ENCODE measurements at regions not wholly inside any gene's neighbourhood (a gene's known extent, or its start where the extent isn't known, plus 50 kb on each side); places are given as distances from the start of the nearest gene placed in this dataset.

- no peaks in the 10 kb centered on the region for H4K20me1 ChIP-seq (ENCODE audit: insufficient read depth, poor library complexity, severe bottlenecking)
- no peaks in the 10 kb centered on the region for H3K79me2 ChIP-seq
- H3K4me2 ChIP-seq: no peak overlapping the region
- WGBS (ENCODE audit: low lambda C conversion rate, missing lambda C conversion rate): 96% methylated on average over 8 of the region's 8 CpGs
- no peaks in the 10 kb centered on the region for H3K9me2 ChIP-seq (replicated peaks; ENCODE audit: insufficient read depth)
- H3K27me3 ChIP-seq: no peaks in the 10 kb centered on the region
- TF ChIP-seq, protein P1, sequence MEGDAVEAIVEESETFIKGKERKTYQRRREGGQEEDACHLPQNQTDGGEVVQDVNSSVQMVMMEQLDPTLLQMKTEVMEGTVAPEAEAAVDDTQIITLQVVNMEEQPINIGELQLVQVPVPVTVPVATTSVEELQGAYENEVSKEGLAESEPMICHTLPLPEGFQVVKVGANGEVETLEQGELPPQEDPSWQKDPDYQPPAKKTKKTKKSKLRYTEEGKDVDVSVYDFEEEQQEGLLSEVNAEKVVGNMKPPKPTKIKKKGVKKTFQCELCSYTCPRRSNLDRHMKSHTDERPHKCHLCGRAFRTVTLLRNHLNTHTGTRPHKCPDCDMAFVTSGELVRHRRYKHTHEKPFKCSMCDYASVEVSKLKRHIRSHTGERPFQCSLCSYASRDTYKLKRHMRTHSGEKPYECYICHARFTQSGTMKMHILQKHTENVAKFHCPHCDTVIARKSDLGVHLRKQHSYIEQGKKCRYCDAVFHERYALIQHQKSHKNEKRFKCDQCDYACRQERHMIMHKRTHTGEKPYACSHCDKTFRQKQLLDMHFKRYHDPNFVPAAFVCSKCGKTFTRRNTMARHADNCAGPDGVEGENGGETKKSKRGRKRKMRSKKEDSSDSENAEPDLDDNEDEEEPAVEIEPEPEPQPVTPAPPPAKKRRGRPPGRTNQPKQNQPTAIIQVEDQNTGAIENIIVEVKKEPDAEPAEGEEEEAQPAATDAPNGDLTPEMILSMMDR (IDR thresholded peaks at IDR 0.05; ENCODE audit: poor library complexity): no peak
- TF ChIP-seq EZH2 (IDR thresholded peaks at IDR 0.05; ENCODE audit: borderline replicate concordance): no peak
- no peak for TF ChIP-seq EZH2phosphoT487 (IDR thresholded peaks at IDR 0.05; ENCODE audit: low read depth, severe bottlenecking, unreplicated experiment)
- DNase-seq (ENCODE audit: low spot score): no peak
- H3K36me3 ChIP-seq (replicated peaks; ENCODE audit: insufficient read depth, low read depth): no peaks in the 10 kb centered on the region
- H3K4me1 ChIP-seq (ENCODE audit: insufficient read depth): no peaks in the 10 kb centered on the region
- no peak overlapping the region for H2AFZ ChIP-seq
- H3K4me3 ChIP-seq: no peak overlapping the region
- H3K27ac ChIP-seq: no peak overlapping the region
- no peaks in the 10 kb centered on the region for H3K9me3 ChIP-seq (ENCODE audit: low read depth)
These were observed 144.7 kb upstream of the KIF26B start for GRCh38 chr1:245010018-245010614.

- WGBS (ENCODE audit: low lambda C conversion rate, missing lambda C conversion rate): 70% methylated on average over 3 of the region's 5 CpGs
- no peaks in the 10 kb centered on the region for H3K9me3 ChIP-seq (ENCODE audit: low read depth)
These were observed 144.4 kb upstream of the HNRNPU start for GRCh38 chr1:245008761-245009160.

DNA sequence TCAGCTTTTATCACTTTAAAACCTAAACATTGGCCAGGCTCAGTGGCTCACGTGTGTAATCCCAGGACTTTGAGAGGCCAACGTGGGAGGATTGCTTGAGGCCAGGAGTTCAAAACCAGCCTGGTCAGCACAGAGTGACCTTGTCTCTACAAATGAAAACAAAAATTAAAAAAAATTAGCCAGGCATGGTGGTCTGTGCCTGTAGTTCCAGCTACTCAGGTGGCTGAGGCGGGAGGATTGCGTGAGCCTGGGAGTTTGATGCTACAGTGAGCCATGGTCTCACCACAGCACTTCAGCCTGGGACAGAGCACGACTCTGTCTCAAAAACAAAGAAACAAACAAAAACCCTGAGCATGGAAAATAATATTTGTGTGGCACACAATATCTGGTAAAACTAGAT, 143.5 kb upstream of the HNRNPU start:
- TF ChIP-seq EZH2 (IDR thresholded peaks at IDR 0.05; ENCODE audit: borderline replicate concordance): no peak
- TF ChIP-seq EZH2phosphoT487 (IDR thresholded peaks at IDR 0.05; ENCODE audit: low read depth, severe bottlenecking, unreplicated experiment): no peak
- TF ChIP-seq, protein P1 (IDR thresholded peaks at IDR 0.05; ENCODE audit: poor library complexity): no peak
- H4K20me1 ChIP-seq (ENCODE audit: insufficient read depth, poor library complexity, severe bottlenecking): no peaks in the 10 kb centered on the region
- no peaks in the 10 kb centered on the region for H3K36me3 ChIP-seq (replicated peaks; ENCODE audit: insufficient read depth, low read depth)
- H3K79me2 ChIP-seq: no peaks in the 10 kb centered on the region
- 87% methylated on average over 5 of the region's 5 CpGs for WGBS (ENCODE audit: low lambda C conversion rate, missing lambda C conversion rate)
- H3K4me1 ChIP-seq (ENCODE audit: insufficient read depth): no peaks in the 10 kb centered on the region
- H3K4me3 ChIP-seq: no peak overlapping the region
- no peaks in the 10 kb centered on the region for H3K9me2 ChIP-seq (replicated peaks; ENCODE audit: insufficient read depth)
- H3K27ac ChIP-seq: no peak overlapping the region
- H3K4me2 ChIP-seq: no peak overlapping the region
- no peaks in the 10 kb centered on the region for H3K27me3 ChIP-seq
- no peak for DNase-seq (ENCODE audit: low spot score)
- no peaks in the 10 kb centered on the region for H3K9me3 ChIP-seq (ENCODE audit: low read depth)
- H2AFZ ChIP-seq: no peak overlapping the region

More at GRCh38 chr1:245008761-245009160, 144.4 kb upstream of the HNRNPU start:
- H3K4me3 ChIP-seq: no peak overlapping the region
- H3K79me2 ChIP-seq: no peaks in the 10 kb centered on the region
- TF ChIP-seq EZH2 (IDR thresholded peaks at IDR 0.05; ENCODE audit: borderline replicate concordance): no peak
- no peak for TF ChIP-seq EZH2phosphoT487 (IDR thresholded peaks at IDR 0.05; ENCODE audit: low read depth, severe bottlenecking, unreplicated experiment)
- TF ChIP-seq, protein P1 (IDR thresholded peaks at IDR 0.05; ENCODE audit: poor library complexity): no peak
- no peaks in the 10 kb centered on the region for H3K27me3 ChIP-seq
- DNase-seq (ENCODE audit: low spot score): no peak
- no peaks in the 10 kb centered on the region for H3K9me2 ChIP-seq (replicated peaks; ENCODE audit: insufficient read depth)
- H3K4me2 ChIP-seq: no peak overlapping the region
- H4K20me1 ChIP-seq (ENCODE audit: insufficient read depth, poor library complexity, severe bottlenecking): no peaks in the 10 kb centered on the region
- H3K36me3 ChIP-seq (replicated peaks; ENCODE audit: insufficient read depth, low read depth): no peaks in the 10 kb centered on the region
- no peaks in the 10 kb centered on the region for H3K4me1 ChIP-seq (ENCODE audit: insufficient read depth)
- no peak overlapping the region for H2AFZ ChIP-seq
- no peak overlapping the region for H3K27ac ChIP-seq

All from hepatocyte (in vitro differentiated cells).